GM12875 (cell line): ENCODE measurements at regions not wholly inside any gene's neighbourhood (a gene's known extent, or its start where the extent isn't known, plus 50 kb on each side); places are given as distances from the start of the nearest gene placed in this dataset.
A peak's percentile ranks its signal among the peaks of the same experiment; 100 is the strongest.

Experiments
- H3K4me3 ChIP-seq: one replicate; pipeline ENCODE4 v1.5.1; 2011; ENCODE audit warnings: low read depth, low read length, control low read depth
- TF ChIP-seq, protein P1 (sequence below): IDR thresholded peaks from 2 replicates; pipeline ENCODE4 v1.5.1; 2011; ENCODE audit warnings: low read depth, mild to moderate bottlenecking, control low read depth, inconsistent platforms, low read length, moderate library complexity, borderline replicate concordance; ENCODE audit not compliant: insufficient read depth

DNA sequence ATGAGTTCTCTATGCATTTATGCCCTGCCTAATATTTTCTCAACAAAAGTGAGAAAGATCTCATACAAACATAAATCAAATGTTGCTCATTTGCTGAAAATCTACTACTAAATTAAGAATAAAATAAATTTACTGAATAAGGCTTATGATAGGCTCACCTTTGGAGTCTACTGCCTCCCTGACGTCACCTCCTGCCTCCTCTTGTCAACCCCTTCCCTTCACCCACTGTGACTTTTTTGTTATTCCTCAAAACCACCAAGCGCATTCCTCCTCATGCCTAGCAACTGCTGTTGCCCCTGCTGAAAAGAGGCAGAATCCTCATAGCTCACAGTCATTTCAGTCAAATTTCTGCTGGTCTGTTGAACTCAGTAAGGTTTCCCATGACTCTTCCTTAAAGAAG, 2422.2 kb downstream of the TP53TG3F start:
- TF ChIP-seq, protein P1, sequence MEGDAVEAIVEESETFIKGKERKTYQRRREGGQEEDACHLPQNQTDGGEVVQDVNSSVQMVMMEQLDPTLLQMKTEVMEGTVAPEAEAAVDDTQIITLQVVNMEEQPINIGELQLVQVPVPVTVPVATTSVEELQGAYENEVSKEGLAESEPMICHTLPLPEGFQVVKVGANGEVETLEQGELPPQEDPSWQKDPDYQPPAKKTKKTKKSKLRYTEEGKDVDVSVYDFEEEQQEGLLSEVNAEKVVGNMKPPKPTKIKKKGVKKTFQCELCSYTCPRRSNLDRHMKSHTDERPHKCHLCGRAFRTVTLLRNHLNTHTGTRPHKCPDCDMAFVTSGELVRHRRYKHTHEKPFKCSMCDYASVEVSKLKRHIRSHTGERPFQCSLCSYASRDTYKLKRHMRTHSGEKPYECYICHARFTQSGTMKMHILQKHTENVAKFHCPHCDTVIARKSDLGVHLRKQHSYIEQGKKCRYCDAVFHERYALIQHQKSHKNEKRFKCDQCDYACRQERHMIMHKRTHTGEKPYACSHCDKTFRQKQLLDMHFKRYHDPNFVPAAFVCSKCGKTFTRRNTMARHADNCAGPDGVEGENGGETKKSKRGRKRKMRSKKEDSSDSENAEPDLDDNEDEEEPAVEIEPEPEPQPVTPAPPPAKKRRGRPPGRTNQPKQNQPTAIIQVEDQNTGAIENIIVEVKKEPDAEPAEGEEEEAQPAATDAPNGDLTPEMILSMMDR: no peak

GRCh38 chr16:35906440-35906839, 2447.0 kb downstream of the TP53TG3F start:
- H3K4me3 ChIP-seq: no peak overlapping the region
- TF ChIP-seq, protein P1: no peak

More for the DNA sequence above, 2422.2 kb downstream of the TP53TG3F start:
- no peak overlapping the region for H3K4me3 ChIP-seq

GRCh38 chr16:35908152-35908551, 2448.7 kb downstream of the TP53TG3F start:
- H3K4me3 ChIP-seq: no peak overlapping the region
- TF ChIP-seq, protein P1: no peak

DNA sequence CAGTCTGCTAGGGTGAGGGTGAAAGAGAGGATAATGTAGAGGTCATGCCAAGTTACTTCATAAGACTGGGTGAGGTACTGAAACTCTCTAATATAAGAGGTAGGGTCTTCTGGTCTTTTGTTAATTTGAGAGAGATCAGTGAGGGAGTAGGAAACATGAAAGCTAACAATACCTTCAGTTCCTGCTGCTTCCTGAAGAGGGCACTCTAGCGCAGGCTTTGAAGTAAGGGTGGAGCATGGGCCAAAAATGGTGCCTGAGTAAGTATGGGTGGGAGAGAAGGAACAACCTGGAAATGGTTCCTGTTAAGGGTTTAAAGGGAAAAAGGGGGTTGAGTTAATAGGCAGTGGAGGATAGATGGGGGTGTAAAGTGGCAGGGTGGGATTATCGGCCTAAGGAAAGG, 2449.5 kb downstream of the TP53TG3F start:
- TF ChIP-seq, protein P1: 0 out of 2 replicates have a peak, but pooled peaks have one; percentile 20
- no peak overlapping the region for H3K4me3 ChIP-seq

GRCh38 chr16:35909351-35909954, 2450.0 kb downstream of the TP53TG3F start:
- TF ChIP-seq, protein P1: no peak
- no peak overlapping the region for H3K4me3 ChIP-seq

- TF ChIP-seq, protein P1: no peak
- no peak overlapping the region for H3K4me3 ChIP-seq
These were observed 2451.0 kb downstream of the TP53TG3F start for GRCh38 chr16:35910409-35910808.

GRCh38 chr16:35911899-35912298, 2452.5 kb downstream of the TP53TG3F start:
- no peak overlapping the region for H3K4me3 ChIP-seq
- TF ChIP-seq, protein P1: no peak
